HEK293T (cell line): ENCODE measurements at regions not wholly inside any gene's neighbourhood (a gene's known extent, or its start where the extent isn't known, plus 50 kb on each side); places are given as distances from the start of the nearest gene placed in this dataset.

ENCODE experiments used
- ARNT ChIP-seq: fragments of 450-650 bp; IDR thresholded peaks from 2 replicates; pipeline ENCODE4 v1.6.1; 2017; ENCODE audit warnings: mild to moderate bottlenecking
- BHLHE40 ChIP-seq: fragments of 450-650 bp; IDR thresholded peaks from 2 replicates; pipeline ENCODE4 v1.6.1; 2016; ENCODE audit warnings: mild to moderate bottlenecking, moderate library complexity, borderline replicate concordance
- CTBP1 ChIP-seq: fragments of 450-650 bp; IDR thresholded peaks from 2 replicates; pipeline ENCODE4 v1.6.1; 2016; ENCODE audit warnings: borderline replicate concordance
- ELF4 ChIP-seq: fragments of 450-650 bp; IDR thresholded peaks from 2 replicates; pipeline ENCODE4 v1.6.1; 2017; ENCODE audit warnings: antibody characterized with exemption
- FOXA1 ChIP-seq: fragments of 450-650 bp; IDR thresholded peaks from 2 replicates; pipeline ENCODE4 v1.6.1; 2016; ENCODE audit warnings: mild to moderate bottlenecking
- FOXK2 ChIP-seq: fragments of 450-650 bp; IDR thresholded peaks from 2 replicates; pipeline ENCODE4 v1.6.1; 2016; ENCODE audit warnings: mild to moderate bottlenecking
- FOXM1 ChIP-seq: fragments of 450-650 bp; IDR thresholded peaks from 2 replicates; pipeline ENCODE4 v1.6.1; 2017; ENCODE audit warnings: mild to moderate bottlenecking, borderline replicate concordance
- SP1 ChIP-seq: fragments of 450-650 bp; IDR thresholded peaks from 2 replicates; pipeline ENCODE4 v1.6.1; 2017
- SUZ12 ChIP-seq: fragments of 450-650 bp; IDR thresholded peaks from 2 replicates; pipeline ENCODE4 v1.6.1; 2016; ENCODE audit warnings: mild to moderate bottlenecking
- TARDBP ChIP-seq: fragments of 450-650 bp; IDR thresholded peaks from 2 replicates; pipeline ENCODE4 v1.6.1; 2016
- TF ChIP-seq, protein P1 (sequence below): fragments of 450-650 bp; IDR thresholded peaks from 2 replicates; pipeline ENCODE4 v1.6.1; 2016

DNA sequence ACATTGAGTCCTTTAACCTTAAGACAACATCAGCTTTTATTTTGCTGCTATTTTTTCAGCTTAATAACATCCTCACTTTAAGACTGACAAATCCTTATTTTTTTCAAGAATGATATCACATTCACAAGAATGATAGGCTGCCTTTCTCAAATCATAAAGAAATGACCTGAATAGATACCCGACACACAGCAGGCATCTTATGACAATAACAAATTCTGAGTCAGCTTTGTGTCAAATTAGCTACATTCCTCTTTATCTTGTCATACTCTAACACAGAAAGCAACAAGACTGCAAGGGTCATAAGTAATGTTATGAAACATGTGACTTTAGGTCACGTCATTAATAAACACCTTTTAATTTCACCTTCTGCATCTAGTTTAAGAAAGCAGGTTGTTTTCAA, 2387.6 kb downstream of the PCDH7 start:
- no peak for TF ChIP-seq SP1
- TF ChIP-seq FOXK2 = no peak
- no peak for TF ChIP-seq CTBP1
- TF ChIP-seq SUZ12 = no peak
- TF ChIP-seq, protein P1, sequence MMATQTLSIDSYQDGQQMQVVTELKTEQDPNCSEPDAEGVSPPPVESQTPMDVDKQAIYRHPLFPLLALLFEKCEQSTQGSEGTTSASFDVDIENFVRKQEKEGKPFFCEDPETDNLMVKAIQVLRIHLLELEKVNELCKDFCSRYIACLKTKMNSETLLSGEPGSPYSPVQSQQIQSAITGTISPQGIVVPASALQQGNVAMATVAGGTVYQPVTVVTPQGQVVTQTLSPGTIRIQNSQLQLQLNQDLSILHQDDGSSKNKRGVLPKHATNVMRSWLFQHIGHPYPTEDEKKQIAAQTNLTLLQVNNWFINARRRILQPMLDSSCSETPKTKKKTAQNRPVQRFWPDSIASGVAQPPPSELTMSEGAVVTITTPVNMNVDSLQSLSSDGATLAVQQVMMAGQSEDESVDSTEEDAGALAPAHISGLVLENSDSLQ = no peak
- TF ChIP-seq TARDBP = no peak
- no peak for TF ChIP-seq ELF4
- no peak for TF ChIP-seq FOXM1
- no peak for TF ChIP-seq ARNT
- TF ChIP-seq FOXA1 = no peak
- TF ChIP-seq BHLHE40 = no peak
